Heart right ventricle (tissue), 16 donors: ENCODE measurements at regions not wholly inside any gene's neighbourhood (a gene's known extent, or its start where the extent isn't known, plus 50 kb on each side); places are given as distances from the start of the nearest gene placed in this dataset.

Source experiments
- ATAC-seq, 8 donors: fragments of 200-7000 bp; cut with Tn5 transposase; one replicate each; pipeline ENCODE4 v1.9.1; 2020; ENCODE audit warnings: mild to moderate bottlenecking in 8 of 8, moderate library complexity in 8 of 8, moderate number of reproducible peaks in 1 of 8
- DNase-seq, 2 donors: peaks; one replicate each; pipeline ENCODE4 v3.0.0-alpha.2; 2020
- H3K27ac ChIP-seq, 10 donors: fragments of 200-600 bp; sonication (generic) in 2 of 10; one replicate each; pipeline versions ENCODE4 v1.5.0 to v1.8.0; 2020 to 2022; ENCODE audit warnings: mild to moderate bottlenecking in 3 of 10
- H3K27me3 ChIP-seq, 7 donors: fragments of 200-600 bp; one replicate each; pipeline ENCODE4 v1.8.0; 2021 to 2022; ENCODE audit warnings: mild to moderate bottlenecking in 2 of 7
- H3K36me3 ChIP-seq, 9 donors: fragments of 200-600 bp; sonication (generic) in 1 of 9; one replicate each; pipeline versions ENCODE4 v1.5.0 to v1.8.0; 2020 to 2022; ENCODE audit warnings: mild to moderate bottlenecking in 2 of 9
- H3K4me1 ChIP-seq, 9 donors: fragments of 200-600 bp; sonication (generic) in 1 of 9; one replicate each; pipeline versions ENCODE4 v1.5.0 to v1.8.0; 2020 to 2022; ENCODE audit warnings: mild to moderate bottlenecking in 4 of 9
- H3K4me3 ChIP-seq, 10 donors: fragments of 200-600 bp; sonication (generic) in 2 of 10; one replicate each; pipeline versions ENCODE4 v1.5.0 to v1.8.0; 2020 to 2022; ENCODE audit warnings: mild to moderate bottlenecking in 7 of 10, moderate library complexity in 2 of 10
- H3K9me3 ChIP-seq, 11 donors: fragments of 200-600 bp in 10 of 11; sonication (generic) in 2 of 11; one replicate each; pipeline versions ENCODE4 v1.5.0 to v1.8.0; 2013 to 2022; ENCODE audit warnings: mild to moderate bottlenecking in 2 of 11, control low read depth in 1 of 11, moderate library complexity in 1 of 11
- WGBS, 2 donors: extraction: QIAGEN DNeasy Blood & Tissue Kit; methylation state at CpG; one replicate each; pipeline ENCODE4 v1.1.7; 2013; ENCODE audit warnings: inconsistent platforms in 1 of 2; 5-methylcytosine and 5-hydroxymethylcytosine counted together
- intact Hi-C, 10 donors: fragments of 100-400 bp; cut with DNase I; formaldehyde crosslinking; loops; one replicate each; pipeline versions ENCODE4 v1.11.1 to v1.14.2; 2022
- TF ChIP-seq, protein P1 (sequence below), 9 donors: fragments of 200-600 bp; sonication (generic) in 2 of 9; IDR thresholded peaks; one replicate each; pipeline versions ENCODE4 v1.5.0 to v1.8.0; 2021 to 2022; ENCODE audit warnings: antibody characterized with exemption in 9 of 9, mild to moderate bottlenecking in 5 of 9, moderate library complexity in 1 of 9
- donor health status: Arrhythmogenic right ventricular cardiomyopathy.
- donor health status: ischemic (EF 13 %, LVEDD 7.1; RV severe dilation, severe dysfunction).
- donor health status: healthy with polysubstance abuse.
- donor health status: DM: no; HTN: yes; CAD: no.
- donor health status: DM: no; HTN: no; CAD: no.
- donor health status: ischemic (EF 25% LVEDD 6.9; RV normal size, moderate dysfunction).
- donor health status: ischemic (EF 25% LVEDD 5.7; RV mildly dilated, moderate dysfunction).
- donor health status: healthy.
- donor health status: DM: yes; HTN: yes; CAD: no.
- donor health status: Ischemic cardiomyopathy.
- donor health status: ischemic (EF 35%, LVEDD 5.7; RV mildly dilated, moderate dysfunction).
- donor health status: nonischemic (EF 11% LVEDD 7.7; RV severe dilation, severe dysfunction).
- donor health status: DM: yes; HTN: yes; CAD: no.
- donor health status: PGD.
- donor health status: ischemic (EF 29% LVEDD 5.4; RV normal size, mild dysfunction).
- donor health status: nonischemic (EF 23%, LVEDD 6.1; RV moderate dilation, normal function).

DNA sequence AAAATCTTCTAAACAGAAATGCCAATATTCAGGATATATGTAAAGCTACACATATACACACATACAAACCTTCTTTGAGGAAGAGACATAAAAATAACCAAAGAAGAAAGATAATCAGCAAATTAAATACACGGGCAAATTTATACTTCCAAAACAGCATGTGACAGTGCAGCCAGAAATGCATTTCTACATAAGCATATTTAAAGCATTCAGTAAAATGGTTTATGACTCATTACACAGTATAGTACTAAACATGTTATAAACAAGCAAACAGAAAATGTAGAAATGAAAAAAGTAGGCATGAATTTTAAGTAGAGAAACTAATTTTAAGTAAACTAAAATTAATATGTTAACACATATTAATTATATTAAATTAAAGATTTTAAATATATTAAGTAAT lies 1717.2 kb downstream of the OTOL1 start:
- Histone ChIP-seq H3K4me3 (no peak overlapping the region), H3K27ac (no peak overlapping the region), H3K4me1 (no peaks in the 10 kb centered on the region), H3K36me3 (no peaks in the 10 kb centered on the region), H3K9me3 (peaks cover 0 to 8% (median 0%) of the 10 kb centered on the region in 11 donors), H3K27me3 (no peaks in the 10 kb centered on the region)
- DNase-seq = no peak
- TF ChIP-seq, protein P1, sequence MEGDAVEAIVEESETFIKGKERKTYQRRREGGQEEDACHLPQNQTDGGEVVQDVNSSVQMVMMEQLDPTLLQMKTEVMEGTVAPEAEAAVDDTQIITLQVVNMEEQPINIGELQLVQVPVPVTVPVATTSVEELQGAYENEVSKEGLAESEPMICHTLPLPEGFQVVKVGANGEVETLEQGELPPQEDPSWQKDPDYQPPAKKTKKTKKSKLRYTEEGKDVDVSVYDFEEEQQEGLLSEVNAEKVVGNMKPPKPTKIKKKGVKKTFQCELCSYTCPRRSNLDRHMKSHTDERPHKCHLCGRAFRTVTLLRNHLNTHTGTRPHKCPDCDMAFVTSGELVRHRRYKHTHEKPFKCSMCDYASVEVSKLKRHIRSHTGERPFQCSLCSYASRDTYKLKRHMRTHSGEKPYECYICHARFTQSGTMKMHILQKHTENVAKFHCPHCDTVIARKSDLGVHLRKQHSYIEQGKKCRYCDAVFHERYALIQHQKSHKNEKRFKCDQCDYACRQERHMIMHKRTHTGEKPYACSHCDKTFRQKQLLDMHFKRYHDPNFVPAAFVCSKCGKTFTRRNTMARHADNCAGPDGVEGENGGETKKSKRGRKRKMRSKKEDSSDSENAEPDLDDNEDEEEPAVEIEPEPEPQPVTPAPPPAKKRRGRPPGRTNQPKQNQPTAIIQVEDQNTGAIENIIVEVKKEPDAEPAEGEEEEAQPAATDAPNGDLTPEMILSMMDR (IDR thresholded peaks at IDR 0.05) = no peak
- no peak for ATAC-seq
- intact Hi-C loops = no loop called here
- 78 to 87% methylated on average over 1 of the region's 1 CpG for WGBS, 2 donors

DNA sequence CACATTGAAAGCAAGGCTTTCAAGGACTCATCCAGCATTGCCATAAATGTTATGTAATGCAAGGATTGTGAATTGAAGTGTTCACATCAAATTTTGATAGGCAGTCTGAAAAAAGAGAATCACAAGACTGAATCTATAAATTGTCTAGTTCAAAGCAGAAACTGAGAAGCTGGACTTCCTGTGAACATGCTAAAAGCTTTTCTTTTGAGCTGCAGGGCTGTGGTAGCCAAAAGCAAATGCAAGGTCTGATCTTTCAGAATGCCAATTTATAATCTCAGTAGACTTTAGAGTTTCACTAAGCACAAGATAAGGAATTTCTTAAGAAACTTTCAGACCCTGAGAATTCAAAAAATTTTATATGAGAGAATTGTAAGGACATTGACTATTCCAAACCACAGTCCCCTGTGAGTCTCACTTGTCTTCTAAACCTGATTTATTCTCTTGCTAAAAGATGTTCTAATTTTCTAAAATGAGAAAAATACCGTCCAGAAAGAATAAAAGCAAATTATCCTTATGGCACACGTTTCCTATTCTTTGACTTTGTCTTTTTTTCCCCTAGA lies 1700.3 kb downstream of the OTOL1 start:
- TF ChIP-seq, protein P1 (IDR thresholded peaks at IDR 0.05) = no peak
- ATAC-seq (no peak), DNase-seq (no peak)
- WGBS, 2 donors = 44 to 57% methylated on average over 2 of the region's 2 CpGs
- Histone ChIP-seq H3K4me3 (no peak overlapping the region), H3K27me3 (no peaks in the 10 kb centered on the region), H3K4me1 (no peaks in the 10 kb centered on the region), H3K27ac (no peak overlapping the region), H3K36me3 (no peaks in the 10 kb centered on the region), H3K9me3 (peaks cover 0 to 10% (median 0%) of the 10 kb centered on the region in 11 donors)
- intact Hi-C loops = no loop called here

DNA sequence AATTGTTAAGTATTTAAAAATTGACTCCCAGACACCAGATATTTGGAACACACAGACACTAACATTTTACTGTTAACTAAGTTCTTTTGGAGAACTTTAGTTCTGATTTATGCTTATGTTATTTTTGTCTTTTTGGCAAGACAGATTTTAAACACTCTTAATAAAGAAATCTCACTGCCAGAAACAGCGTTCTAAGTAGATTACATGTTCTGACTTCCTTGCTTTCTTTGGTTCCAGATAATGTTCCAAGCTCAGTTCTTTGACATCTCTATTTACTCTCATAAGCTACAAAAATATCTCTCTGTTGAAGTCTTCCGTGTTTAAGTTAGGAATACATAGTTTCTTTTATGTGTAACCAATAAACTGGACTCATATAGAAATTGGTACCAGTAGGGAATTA lies 1699.6 kb downstream of the OTOL1 start:
- ATAC-seq (no peak), DNase-seq (no peak)
- 19 to 55% methylated on average over 2 of the region's 2 CpGs for WGBS, 2 donors
- no peak overlapping the region for H3K4me3 ChIP-seq
- H3K36me3 ChIP-seq = no peaks in the 10 kb centered on the region
- H3K9me3 ChIP-seq = peaks cover 0 to 10% (median 0%) of the 10 kb centered on the region in 11 donors
- no peak overlapping the region for H3K27ac ChIP-seq
- no peaks in the 10 kb centered on the region for H3K4me1 ChIP-seq
- intact Hi-C loops = no loop called here
- no peaks in the 10 kb centered on the region for H3K27me3 ChIP-seq
- TF ChIP-seq, protein P1 (IDR thresholded peaks at IDR 0.05) = no peak

DNA sequence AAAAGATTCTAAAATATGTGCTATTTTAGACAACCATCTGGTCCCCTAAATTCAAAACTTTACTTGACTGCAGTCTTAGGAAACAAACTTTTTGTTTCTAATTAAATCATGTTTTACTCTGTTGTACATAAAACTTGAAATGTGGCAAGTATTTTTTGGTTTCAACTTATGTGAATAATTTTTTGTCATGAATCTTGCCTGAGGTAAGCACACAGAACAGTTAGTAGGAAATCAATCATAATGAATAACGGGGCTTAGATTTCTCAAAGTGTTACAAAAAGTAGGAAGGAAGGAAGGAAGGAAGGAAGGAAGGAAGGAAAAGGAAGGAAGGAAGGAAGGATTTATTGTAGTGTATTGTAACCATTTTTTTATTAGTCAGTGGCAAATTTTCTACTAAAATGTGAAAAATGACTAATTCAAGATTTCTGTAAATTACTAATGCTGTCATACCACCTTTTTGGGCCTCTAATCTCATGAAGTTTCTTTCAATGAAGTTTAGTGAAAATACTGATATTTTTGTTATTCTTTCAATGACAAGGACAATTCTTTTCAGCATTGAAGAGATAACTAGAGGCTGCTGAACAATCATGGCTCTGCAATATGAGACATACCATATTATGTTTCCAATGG lies 1689.2 kb downstream of the OTOL1 start:
- Histone ChIP-seq H3K4me3 (no peak overlapping the region), H3K36me3 (no peaks in the 10 kb centered on the region), H3K27ac (no peak overlapping the region), H3K4me1 (no peaks in the 10 kb centered on the region), H3K9me3 (no peaks in the 10 kb centered on the region), H3K27me3 (no peaks in the 10 kb centered on the region)
- WGBS, 2 donors = 76 to 82% methylated on average over 1 of the region's 1 CpG
- TF ChIP-seq, protein P1 (IDR thresholded peaks at IDR 0.05) = no peak
- ATAC-seq (no peak), DNase-seq (no peak)
- intact Hi-C loops = no loop called here
